NT2/D1 (cell line): ENCODE measurements at regions not wholly inside any gene's neighbourhood (a gene's known extent, or its start where the extent isn't known, plus 50 kb on each side); places are given as distances from the start of the nearest gene placed in this dataset.

Experiments
- DNase-seq: peaks from one replicate; pipeline ENCODE4 v3.0.0-alpha.2; 2011; ENCODE audit warnings: low read depth, low spot score
- H3K27me3 ChIP-seq: 2 replicates; pipeline ENCODE4 v1.6.0; 2011; ENCODE audit warnings: mild to moderate bottlenecking; ENCODE audit not compliant: insufficient read length, insufficient read depth
- H3K36me3 ChIP-seq: 2 replicates; pipeline ENCODE4 v1.6.1; 2011; ENCODE audit warnings: mild to moderate bottlenecking, low read length, mixed read lengths; ENCODE audit not compliant: insufficient read depth, insufficient read length
- H3K4me1 ChIP-seq: 2 replicates; pipeline ENCODE4 v1.5.1; 2011; ENCODE audit not compliant: insufficient read depth, insufficient read length
- H3K4me3 ChIP-seq: 2 replicates; pipeline ENCODE4 v1.5.1; 2011; ENCODE audit warnings: low read depth; ENCODE audit not compliant: insufficient read length
- H3K9ac ChIP-seq: 2 replicates; pipeline ENCODE4 v1.6.0; 2011; ENCODE audit warnings: low read depth; ENCODE audit not compliant: insufficient read length
- H3K9me3 ChIP-seq: 2 replicates; pipeline ENCODE4 v1.5.1; 2011; ENCODE audit warnings: mild to moderate bottlenecking, low read length; ENCODE audit not compliant: insufficient read depth
- SUZ12 ChIP-seq: IDR thresholded peaks from 2 replicates; pipeline ENCODE4 v1.6.1; 2011; ENCODE audit not compliant: insufficient read length, insufficient read depth; ENCODE audit errors: extremely low read depth
- YY1 ChIP-seq: IDR thresholded peaks from 2 replicates; pipeline ENCODE4 v1.6.1; 2011; ENCODE audit not compliant: insufficient read length, insufficient read depth
- ZNF274 ChIP-seq: IDR thresholded peaks from 2 replicates; pipeline ENCODE4 v1.6.1; 2011; ENCODE audit warnings: mild to moderate bottlenecking, low read depth, low read length

DNA sequence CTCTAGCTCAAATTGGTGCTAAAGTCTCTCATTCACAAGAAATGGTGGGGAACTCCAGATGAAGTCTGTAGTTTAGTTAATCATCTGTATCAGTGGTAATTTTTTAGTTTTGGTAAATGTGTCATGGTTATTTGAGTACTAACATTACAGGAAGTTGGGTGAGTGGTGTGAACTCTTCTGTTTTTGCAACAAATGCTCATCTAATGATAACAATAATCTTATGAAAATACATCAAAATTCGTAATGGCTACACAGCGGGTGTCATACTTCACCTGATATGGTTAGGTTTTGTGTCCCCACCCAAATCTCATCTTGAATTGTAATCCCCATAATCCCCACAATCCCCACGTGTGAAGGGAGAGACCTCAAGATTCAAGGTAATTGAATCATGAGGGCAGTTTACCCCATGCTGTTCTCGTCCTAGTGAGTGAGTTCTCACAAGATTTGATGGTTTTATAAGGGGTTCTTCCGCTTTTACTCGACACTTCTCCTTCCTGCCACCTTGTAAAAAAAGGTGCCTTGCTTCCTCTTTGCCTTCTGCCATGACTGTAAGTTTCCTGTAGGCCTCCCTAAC lies 209.3 kb upstream of the FOXN3 start:
- peaks cover 6% of the 10 kb centered on the region; the same call in 1 of the 2 replicates for H3K9me3 ChIP-seq
- TF ChIP-seq SUZ12 (no peak), YY1 (no peak), ZNF274 (no peak)
- H3K27me3 ChIP-seq = no peaks in the 10 kb centered on the region

DNA sequence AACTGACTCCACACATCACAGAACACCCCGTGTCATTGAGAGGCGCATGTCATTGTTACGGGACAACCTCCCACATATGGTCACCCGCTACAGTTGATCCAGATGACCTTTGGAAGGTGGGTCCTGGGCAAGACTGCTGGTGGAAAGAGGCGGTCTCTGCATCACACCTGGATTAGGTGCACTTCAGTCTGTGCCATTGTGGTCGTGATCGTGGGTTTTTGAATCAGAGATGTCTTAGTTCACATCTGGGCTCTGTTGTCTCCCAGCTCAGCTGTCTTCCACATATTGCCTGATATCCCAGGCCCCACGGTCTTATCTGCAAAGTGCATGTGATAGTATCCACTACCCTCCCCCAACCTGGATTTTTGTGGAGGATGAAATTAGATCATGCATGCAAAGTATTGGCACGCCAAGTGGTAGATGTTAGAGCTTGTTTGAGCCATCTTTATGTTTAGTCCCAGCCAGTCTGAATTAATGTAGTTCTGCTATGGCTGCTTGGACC lies 208.7 kb upstream of the FOXN3 start:
- no peak for DNase-seq
- H3K9me3 ChIP-seq = peaks cover 6% of the 10 kb centered on the region; the same call in 1 of the 2 replicates
- TF ChIP-seq SUZ12 (no peak), YY1 (no peak), ZNF274 (no peak)
- peaks cover under 1% of the 10 kb centered on the region for H3K27me3 ChIP-seq
- H3K9ac ChIP-seq = no peak overlapping the region
- H3K4me1 ChIP-seq = peaks cover 2% of the 10 kb centered on the region
- H3K36me3 ChIP-seq = no peaks in the 10 kb centered on the region
- H3K4me3 ChIP-seq = no peak overlapping the region

More for the DNA sequence above, 209.3 kb upstream of the FOXN3 start:
- H3K4me1 ChIP-seq = peaks cover 2% of the 10 kb centered on the region
- no peaks in the 10 kb centered on the region for H3K36me3 ChIP-seq
- no peak overlapping the region for H3K4me3 ChIP-seq
- no peak for DNase-seq
- no peak overlapping the region for H3K9ac ChIP-seq

DNA sequence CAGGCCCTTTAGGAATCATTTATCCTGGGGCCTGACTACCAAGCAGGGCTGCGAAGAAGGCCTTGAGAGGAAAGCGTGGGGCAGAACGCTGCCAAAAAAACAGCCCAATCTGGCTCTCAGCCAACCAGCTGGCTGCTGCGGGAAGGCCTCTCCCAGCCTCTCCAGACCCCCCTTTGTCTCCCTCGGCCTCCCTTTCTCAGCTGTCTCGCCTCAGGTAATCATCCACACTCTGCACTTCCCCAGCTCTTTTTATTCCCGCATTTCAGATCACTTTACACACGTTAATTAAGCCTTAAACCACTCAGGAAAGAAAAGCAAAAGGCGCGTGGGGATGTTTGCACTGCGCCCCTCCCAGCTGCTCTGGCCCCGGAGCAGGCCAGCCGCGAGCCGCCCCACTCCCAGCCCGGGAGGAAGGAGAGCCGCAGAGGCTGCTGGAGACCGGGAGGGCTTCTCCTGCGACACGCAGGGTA lies 208.2 kb upstream of the FOXN3 start:
- DNase-seq = no peak
- Histone ChIP-seq H3K9ac (no peak overlapping the region), H3K9me3 (peaks cover 6% of the 10 kb centered on the region; the same call in 1 of the 2 replicates), H3K4me3 (no peak overlapping the region), H3K27me3 (peaks cover 4% of the 10 kb centered on the region), H3K4me1 (peaks cover 2% of the 10 kb centered on the region), H3K36me3 (no peaks in the 10 kb centered on the region)
- TF ChIP-seq YY1 (no peak), SUZ12 (no peak), ZNF274 (no peak)

DNA sequence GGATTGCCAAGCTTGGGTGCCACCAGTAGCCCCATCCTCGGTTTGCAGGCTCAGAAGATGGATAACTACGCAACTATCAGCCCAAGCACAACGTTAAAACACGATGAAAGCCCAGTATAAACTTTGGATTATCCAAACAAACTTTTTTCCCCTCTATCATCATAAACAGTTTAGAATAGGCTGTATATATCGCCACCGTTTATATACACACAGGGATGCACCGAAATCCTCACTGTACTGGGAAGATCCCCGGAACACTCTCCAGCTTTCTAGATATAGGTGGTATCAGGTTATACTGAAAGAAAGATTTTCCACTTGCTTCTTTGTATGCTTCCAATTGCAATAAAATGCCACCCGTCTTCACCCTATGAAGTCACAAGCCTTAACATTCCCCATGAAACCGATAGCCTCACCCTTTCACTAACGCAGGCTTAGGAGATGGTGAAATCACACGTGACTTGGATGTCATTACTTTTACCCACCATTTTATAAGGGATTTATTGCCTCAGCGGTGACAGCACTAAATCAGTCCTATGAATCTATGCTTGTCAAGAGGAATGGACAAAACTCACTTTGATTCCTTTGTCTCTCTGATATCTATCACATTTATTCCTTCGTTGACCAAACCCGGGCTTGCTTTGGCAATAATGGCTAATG lies 207.6 kb upstream of the FOXN3 start:
- Histone ChIP-seq H3K27me3 (peaks cover 4% of the 10 kb centered on the region), H3K4me1 (peaks cover 2% of the 10 kb centered on the region), H3K4me3 (no peak overlapping the region), H3K9me3 (peaks cover 6% of the 10 kb centered on the region; the same call in 1 of the 2 replicates), H3K9ac (no peak overlapping the region), H3K36me3 (no peaks in the 10 kb centered on the region)
- TF ChIP-seq YY1 = no peak
- TF ChIP-seq SUZ12 = no peak
- TF ChIP-seq ZNF274 = no peak
- DNase-seq = no peak

DNA sequence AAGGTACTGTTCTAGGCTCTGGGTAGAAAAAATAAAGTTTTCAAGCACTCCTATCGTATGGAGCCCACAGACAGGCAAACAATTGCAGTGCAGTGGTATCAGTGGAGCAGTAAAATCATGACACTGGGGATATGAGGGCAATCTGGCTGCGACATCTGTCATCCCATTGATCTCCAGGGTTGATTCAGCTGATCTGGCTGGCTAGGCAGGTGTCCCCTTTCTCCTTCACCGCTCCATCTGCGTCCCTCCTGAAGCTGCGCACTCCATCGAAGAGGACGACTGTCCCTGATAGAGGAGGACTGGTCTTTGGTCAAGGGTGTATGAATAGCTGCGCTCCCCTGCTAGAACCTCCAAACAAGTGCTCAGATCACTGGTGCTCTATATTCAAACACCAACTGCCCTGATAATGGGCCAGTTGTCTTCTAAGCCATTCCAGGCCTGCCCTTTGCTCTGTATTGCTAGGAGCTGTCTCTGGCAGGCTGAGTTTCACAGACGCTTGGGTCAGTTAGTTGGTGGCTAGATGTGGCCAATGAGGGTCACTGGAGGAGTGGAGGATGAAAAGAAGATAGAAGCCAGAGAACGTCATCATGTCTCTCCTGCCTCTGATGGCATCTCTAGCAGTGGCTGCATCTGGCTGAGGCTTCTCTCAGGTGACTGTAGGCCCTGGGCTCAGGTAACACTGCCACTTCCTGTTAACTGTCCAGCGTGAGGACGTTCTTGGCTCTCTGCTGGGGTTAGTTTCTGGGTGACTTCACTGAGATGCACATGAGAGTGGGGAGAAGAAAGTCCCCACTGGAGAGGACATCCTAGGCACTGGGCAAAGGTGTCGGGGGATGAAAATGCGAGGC lies 205.0 kb upstream of the FOXN3 start:
- Histone ChIP-seq H3K4me1 (peaks cover 2% of the 10 kb centered on the region), H3K36me3 (no peaks in the 10 kb centered on the region), H3K9ac (no peak overlapping the region), H3K27me3 (peaks cover 4% of the 10 kb centered on the region), H3K4me3 (no peak overlapping the region), H3K9me3 (peaks cover 6% of the 10 kb centered on the region; the same call in 1 of the 2 replicates)
- DNase-seq = no peak
- no peak for TF ChIP-seq YY1
- TF ChIP-seq ZNF274 = no peak
- TF ChIP-seq SUZ12 = no peak

DNA sequence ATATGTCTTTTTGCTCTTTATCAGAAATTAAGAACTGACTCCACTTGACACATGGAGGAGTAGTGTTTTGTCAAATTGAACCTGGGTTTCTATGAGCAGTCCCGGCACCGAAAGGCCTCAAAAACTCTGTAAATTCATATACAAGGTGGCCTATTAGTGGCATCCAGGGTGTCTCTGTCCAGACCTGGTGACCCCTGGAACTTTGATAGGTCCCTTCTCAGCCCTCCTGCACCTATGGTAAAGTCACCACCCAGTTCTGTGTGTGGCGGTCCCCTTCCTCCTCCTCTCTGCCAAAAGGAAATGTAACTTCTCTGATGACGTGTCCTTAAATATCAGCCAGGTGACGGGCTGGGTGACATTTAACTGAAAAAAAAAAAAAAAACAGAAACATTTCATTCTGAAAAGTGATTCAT lies 204.0 kb upstream of the FOXN3 start:
- Histone ChIP-seq H3K36me3 (no peaks in the 10 kb centered on the region), H3K9me3 (0 out of 2 replicates have a peak, but pooled peaks cover 6% of the 10 kb centered on the region), H3K4me3 (no peak overlapping the region), H3K9ac (no peak overlapping the region), H3K4me1 (peaks cover 2% of the 10 kb centered on the region), H3K27me3 (peaks cover 4% of the 10 kb centered on the region)
- TF ChIP-seq SUZ12 (no peak), ZNF274 (no peak), YY1 (no peak)
- DNase-seq = no peak

DNA sequence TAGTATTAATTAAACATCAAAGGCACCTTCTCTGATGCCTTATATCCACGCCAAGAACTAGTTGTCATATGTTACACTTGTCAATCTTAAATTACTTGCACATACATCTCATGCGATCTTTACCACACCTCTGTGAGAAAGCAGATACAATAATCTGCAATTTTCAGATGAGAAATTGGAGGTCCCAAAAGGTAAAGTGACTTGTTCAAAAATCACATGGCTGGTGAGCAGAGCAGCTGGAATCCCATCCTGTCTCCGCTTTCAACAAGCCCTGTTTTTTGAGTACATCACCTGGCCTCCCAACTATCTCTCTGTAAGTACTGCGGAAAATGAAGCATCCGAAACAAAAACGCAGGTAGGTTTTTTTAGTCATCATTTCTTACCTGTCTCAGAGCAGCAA lies 203.4 kb upstream of the FOXN3 start:
- no peaks in the 10 kb centered on the region for H3K36me3 ChIP-seq
- H3K27me3 ChIP-seq = peaks cover 4% of the 10 kb centered on the region
- H3K9ac ChIP-seq = no peak overlapping the region
- TF ChIP-seq ZNF274 (no peak), YY1 (no peak)
- H3K4me3 ChIP-seq = no peak overlapping the region
- H3K9me3 ChIP-seq = 0 out of 2 replicates have a peak, but pooled peaks cover 5% of the 10 kb centered on the region
- H3K4me1 ChIP-seq = no peaks in the 10 kb centered on the region
- DNase-seq = no peak
